NB4 (cell line): ENCODE measurements at regions not wholly inside any gene's neighbourhood (a gene's known extent, or its start where the extent isn't known, plus 50 kb on each side); places are given as distances from the start of the nearest gene placed in this dataset.

ENCODE experiments used
- MAX ChIP-seq: IDR thresholded peaks from 2 replicates; pipeline ENCODE4 v1.6.1; 2011; ENCODE audit warnings: low read depth, low read length
- MYC ChIP-seq: IDR thresholded peaks from 2 replicates; pipeline ENCODE4 v1.6.1; 2011; ENCODE audit warnings: low read depth, low read length
- POLR2A ChIP-seq: IDR thresholded peaks from 2 replicates; pipeline ENCODE4 v1.6.1; 2011; ENCODE audit warnings: mild to moderate bottlenecking; ENCODE audit not compliant: insufficient read length; ENCODE audit errors: extremely low read depth
- TF ChIP-seq, protein P1 (sequence below): IDR thresholded peaks from one replicate; pipeline ENCODE4 v1.5.1; 2012; ENCODE audit warnings: low read depth, low read length

GRCh38 chr20:6919792-6920468 is 152.4 kb downstream of the BMP2 start:
- TF ChIP-seq, protein P1, sequence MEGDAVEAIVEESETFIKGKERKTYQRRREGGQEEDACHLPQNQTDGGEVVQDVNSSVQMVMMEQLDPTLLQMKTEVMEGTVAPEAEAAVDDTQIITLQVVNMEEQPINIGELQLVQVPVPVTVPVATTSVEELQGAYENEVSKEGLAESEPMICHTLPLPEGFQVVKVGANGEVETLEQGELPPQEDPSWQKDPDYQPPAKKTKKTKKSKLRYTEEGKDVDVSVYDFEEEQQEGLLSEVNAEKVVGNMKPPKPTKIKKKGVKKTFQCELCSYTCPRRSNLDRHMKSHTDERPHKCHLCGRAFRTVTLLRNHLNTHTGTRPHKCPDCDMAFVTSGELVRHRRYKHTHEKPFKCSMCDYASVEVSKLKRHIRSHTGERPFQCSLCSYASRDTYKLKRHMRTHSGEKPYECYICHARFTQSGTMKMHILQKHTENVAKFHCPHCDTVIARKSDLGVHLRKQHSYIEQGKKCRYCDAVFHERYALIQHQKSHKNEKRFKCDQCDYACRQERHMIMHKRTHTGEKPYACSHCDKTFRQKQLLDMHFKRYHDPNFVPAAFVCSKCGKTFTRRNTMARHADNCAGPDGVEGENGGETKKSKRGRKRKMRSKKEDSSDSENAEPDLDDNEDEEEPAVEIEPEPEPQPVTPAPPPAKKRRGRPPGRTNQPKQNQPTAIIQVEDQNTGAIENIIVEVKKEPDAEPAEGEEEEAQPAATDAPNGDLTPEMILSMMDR: no peak
- TF ChIP-seq POLR2A: no peak
- no peak for TF ChIP-seq MAX
- no peak for TF ChIP-seq MYC
